SJCRH30 (cell line): ENCODE measurements at regions not wholly inside any gene's neighbourhood (a gene's known extent, or its start where the extent isn't known, plus 50 kb on each side); places are given as distances from the start of the nearest gene placed in this dataset.

Experiments
- DNase-seq, 2 experiments: peaks; one replicate each; pipeline ENCODE4 v3.0.0-alpha.2; 2015 to 2020
- H3K27ac ChIP-seq: fragments of 250-450 bp; sonication (Bioruptor Pico); 2 replicates; pipeline ENCODE4 v1.5.1; 2020; ENCODE audit warnings: mild to moderate bottlenecking, moderate library complexity
- H3K27me3 ChIP-seq: fragments of 250-450 bp; sonication (Bioruptor Pico); 2 replicates; pipeline ENCODE4 v1.5.1; 2020; ENCODE audit warnings: mild to moderate bottlenecking, moderate library complexity
- H3K36me3 ChIP-seq: fragments of 250-450 bp; sonication (Bioruptor Pico); 2 replicates; pipeline ENCODE4 v1.5.1; 2020; ENCODE audit warnings: mild to moderate bottlenecking, moderate library complexity
- H3K4me1 ChIP-seq: fragments of 250-450 bp; sonication (Bioruptor Pico); 2 replicates; pipeline ENCODE4 v1.5.1; 2020; ENCODE audit warnings: mild to moderate bottlenecking, moderate library complexity
- H3K4me3 ChIP-seq: fragments of 250-450 bp; sonication (Bioruptor Pico); 2 replicates; pipeline ENCODE4 v1.5.1; 2020; ENCODE audit warnings: mild to moderate bottlenecking, moderate library complexity
- H3K9me3 ChIP-seq: fragments of 250-450 bp; sonication (Bioruptor Pico); replicated peaks from 2 replicates; pipeline ENCODE4 v1.5.1; 2020; ENCODE audit warnings: mild to moderate bottlenecking, moderate library complexity

- Histone ChIP-seq H3K9me3 (no peaks in the 10 kb centered on the region), H3K27ac (no peak overlapping the region), H3K4me1 (0 out of 2 replicates have a peak, but pooled peaks cover 10% of the 10 kb centered on the region), H3K4me3 (no peak overlapping the region), H3K27me3 (no peaks in the 10 kb centered on the region), H3K36me3 (no peaks in the 10 kb centered on the region)
- no peak for DNase-seq
Observed at GRCh38 chr5:93331241-93331640, 249.8 kb downstream of the NR2F1-AS1 start.

DNA sequence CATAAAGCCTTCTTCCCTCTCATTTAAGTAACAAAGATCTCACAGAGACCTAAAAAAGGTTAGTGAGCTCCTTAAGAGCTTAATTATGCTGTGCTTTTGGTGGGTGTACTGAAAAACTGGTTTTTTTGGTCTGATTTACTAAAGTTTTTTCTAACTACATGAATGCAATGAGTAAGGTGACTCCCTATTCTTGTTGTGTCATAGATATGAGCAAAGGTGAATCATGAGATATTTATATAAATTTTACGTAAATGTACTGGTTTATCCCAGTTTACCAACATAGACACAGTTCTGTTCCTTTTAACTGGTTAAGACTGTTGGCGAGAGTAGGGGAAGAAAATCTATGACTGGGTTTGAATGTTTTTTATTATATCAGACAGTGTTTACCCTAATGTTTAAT is 250.5 kb downstream of the NR2F1-AS1 start:
- Histone ChIP-seq H3K27ac (no peak overlapping the region), H3K4me1 (0 out of 2 replicates have a peak, but pooled peaks cover 10% of the 10 kb centered on the region), H3K9me3 (no peaks in the 10 kb centered on the region), H3K4me3 (no peak overlapping the region), H3K36me3 (no peaks in the 10 kb centered on the region), H3K27me3 (no peaks in the 10 kb centered on the region)
- DNase-seq, result no peak

DNA sequence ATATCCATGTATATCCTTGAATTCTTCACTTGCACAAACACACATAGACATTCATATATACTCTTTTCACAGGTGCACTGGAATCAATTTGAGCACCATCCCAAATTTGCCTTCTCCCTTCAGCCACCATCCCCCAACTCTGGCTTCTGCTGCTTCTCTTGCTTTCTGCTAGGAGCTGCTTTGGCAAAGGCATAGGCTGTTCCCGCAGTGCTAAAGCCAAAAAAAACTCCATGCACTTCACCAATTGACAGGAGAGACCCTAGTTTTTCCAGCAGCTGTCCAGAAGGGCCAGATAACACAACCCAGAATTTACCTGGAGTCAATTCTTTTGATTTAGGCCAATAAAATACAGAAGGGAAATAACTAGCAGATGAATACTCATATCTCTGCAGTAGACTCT is 251.3 kb downstream of the NR2F1-AS1 start:
- Histone ChIP-seq H3K4me1 (0 out of 2 replicates have a peak, but pooled peaks cover 10% of the 10 kb centered on the region), H3K27me3 (no peaks in the 10 kb centered on the region), H3K27ac (no peak overlapping the region), H3K9me3 (no peaks in the 10 kb centered on the region), H3K36me3 (no peaks in the 10 kb centered on the region), H3K4me3 (no peak overlapping the region)
- no peak for DNase-seq

GRCh38 chr5:93328833-93329232 is 252.2 kb downstream of the NR2F1-AS1 start:
- Histone ChIP-seq H3K36me3 (no peaks in the 10 kb centered on the region), H3K27me3 (no peaks in the 10 kb centered on the region), H3K4me1 (0 out of 2 replicates have a peak, but pooled peaks cover 10% of the 10 kb centered on the region), H3K27ac (no peak overlapping the region), H3K9me3 (no peaks in the 10 kb centered on the region), H3K4me3 (no peak overlapping the region)
- no peak for DNase-seq

GRCh38 chr5:93327605-93328004 is 253.4 kb downstream of the NR2F1-AS1 start:
- Histone ChIP-seq H3K27ac (peak overlapping the region; percentile 3; the same call in 1 of the 2 replicates), H3K36me3 (no peaks in the 10 kb centered on the region), H3K4me1 (peaks cover 12% of the 10 kb centered on the region; the same call in 1 of the 2 replicates), H3K27me3 (no peaks in the 10 kb centered on the region), H3K4me3 (no peak overlapping the region), H3K9me3 (no peaks in the 10 kb centered on the region)
- DNase-seq, result peak; percentile 24 to 63

DNA sequence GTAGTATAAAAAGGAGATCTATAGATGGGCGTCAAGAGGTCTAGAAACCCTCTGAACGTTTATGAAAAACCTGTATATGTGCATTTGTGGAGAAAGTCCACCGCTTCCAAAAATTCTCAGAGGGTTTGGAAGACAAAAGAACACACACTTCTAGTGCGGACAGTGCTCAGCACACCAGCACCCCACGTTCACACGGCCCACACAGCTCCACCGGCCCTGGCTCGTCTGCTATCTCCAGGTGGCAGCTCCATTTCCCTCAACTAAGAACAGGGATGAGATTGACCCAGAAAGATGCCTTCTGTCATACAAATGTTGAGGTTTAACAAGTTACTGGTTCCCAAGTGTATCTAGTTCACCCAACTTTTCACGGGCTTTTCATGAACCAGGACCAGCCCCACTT is 255.1 kb downstream of the NR2F1-AS1 start:
- Histone ChIP-seq H3K4me1 (peaks cover 19% of the 10 kb centered on the region; the same call in 1 of the 2 replicates), H3K4me3 (no peak overlapping the region), H3K9me3 (no peaks in the 10 kb centered on the region), H3K36me3 (no peaks in the 10 kb centered on the region), H3K27ac (no peak overlapping the region), H3K27me3 (no peaks in the 10 kb centered on the region)
- no peak for DNase-seq

- DNase-seq, result peak in 1 of 2 experiments; percentile 19
- Histone ChIP-seq H3K9me3 (no peaks in the 10 kb centered on the region), H3K27me3 (no peaks in the 10 kb centered on the region), H3K36me3 (no peaks in the 10 kb centered on the region), H3K4me3 (no peak overlapping the region), H3K27ac (no peak overlapping the region), H3K4me1 (peaks cover 19% of the 10 kb centered on the region; the same call in 1 of the 2 replicates)
Observed at GRCh38 chr5:93322974-93323860, 257.8 kb downstream of the NR2F1-AS1 start.

GRCh38 chr5:93320920-93321445 is 260.0 kb downstream of the NR2F1-AS1 start:
- no peaks in the 10 kb centered on the region for H3K36me3 ChIP-seq
- peak; percentile 18 to 49 for DNase-seq
- no peak overlapping the region for H3K27ac ChIP-seq
- peaks cover 10% of the 10 kb centered on the region; the same call in 1 of the 2 replicates for H3K4me1 ChIP-seq
- H3K9me3 ChIP-seq, result no peaks in the 10 kb centered on the region
- H3K27me3 ChIP-seq, result no peaks in the 10 kb centered on the region
- H3K4me3 ChIP-seq, result no peak overlapping the region

- H3K4me3 ChIP-seq, result no peak overlapping the region
- no peaks in the 10 kb centered on the region for H3K9me3 ChIP-seq
- no peaks in the 10 kb centered on the region for H3K36me3 ChIP-seq
- no peaks in the 10 kb centered on the region for H3K27me3 ChIP-seq
- no peak for DNase-seq
- no peak overlapping the region for H3K27ac ChIP-seq
- no peaks in the 10 kb centered on the region for H3K4me1 ChIP-seq
Observed at GRCh38 chr5:93313672-93314071, 267.3 kb downstream of the NR2F1-AS1 start.

DNA sequence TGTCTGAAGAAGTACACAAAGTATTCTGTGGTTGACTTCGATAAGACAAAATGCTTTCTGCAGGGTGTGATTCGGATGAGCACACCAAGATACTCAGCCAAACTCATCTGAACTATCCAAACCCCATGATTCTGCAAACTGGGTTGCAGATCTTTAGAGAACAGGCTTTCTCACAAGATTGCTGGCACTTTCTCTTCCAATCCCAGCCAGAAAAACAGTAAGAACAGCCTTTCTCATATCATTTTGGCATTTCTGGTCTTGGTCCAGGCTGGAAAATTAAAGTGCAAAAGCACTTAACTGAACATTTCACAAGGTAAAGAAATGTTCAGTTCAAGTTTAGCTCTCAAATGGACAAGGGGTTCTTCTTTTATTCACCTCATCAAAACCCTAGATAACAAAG is 269.1 kb downstream of the NR2F1-AS1 start:
- H3K9me3 ChIP-seq, result no peaks in the 10 kb centered on the region
- H3K27ac ChIP-seq, result no peak overlapping the region
- H3K27me3 ChIP-seq, result no peaks in the 10 kb centered on the region
- H3K4me3 ChIP-seq, result no peak overlapping the region
- DNase-seq, result no peak
- H3K36me3 ChIP-seq, result no peaks in the 10 kb centered on the region
- no peaks in the 10 kb centered on the region for H3K4me1 ChIP-seq

GRCh38 chr5:93307557-93307956 is 273.5 kb downstream of the NR2F1-AS1 start:
- no peak overlapping the region for H3K4me3 ChIP-seq
- H3K27ac ChIP-seq, result no peak overlapping the region
- no peak for DNase-seq

GRCh38 chr5:93305984-93306383 is 275.0 kb downstream of the NR2F1-AS1 start:
- Histone ChIP-seq H3K4me1 (no peaks in the 10 kb centered on the region), H3K9me3 (no peaks in the 10 kb centered on the region), H3K36me3 (no peaks in the 10 kb centered on the region), H3K4me3 (no peak overlapping the region), H3K27ac (no peak overlapping the region), H3K27me3 (no peaks in the 10 kb centered on the region)
- DNase-seq, result peak in 1 of 2 experiments; percentile 13

More at GRCh38 chr5:93307557-93307956, 273.5 kb downstream of the NR2F1-AS1 start:
- H3K36me3 ChIP-seq, result no peaks in the 10 kb centered on the region
- no peaks in the 10 kb centered on the region for H3K4me1 ChIP-seq
- H3K27me3 ChIP-seq, result no peaks in the 10 kb centered on the region
- no peaks in the 10 kb centered on the region for H3K9me3 ChIP-seq

- no peak for DNase-seq
- Histone ChIP-seq H3K27me3 (no peaks in the 10 kb centered on the region), H3K27ac (no peak overlapping the region), H3K9me3 (no peaks in the 10 kb centered on the region), H3K36me3 (no peaks in the 10 kb centered on the region), H3K4me1 (no peaks in the 10 kb centered on the region), H3K4me3 (no peak overlapping the region)
Observed at GRCh38 chr5:93304456-93305250, 276.4 kb downstream of the NR2F1-AS1 start.

- no peak overlapping the region for H3K27ac ChIP-seq
- H3K36me3 ChIP-seq, result no peaks in the 10 kb centered on the region
- no peaks in the 10 kb centered on the region for H3K27me3 ChIP-seq
- H3K4me3 ChIP-seq, result no peak overlapping the region
- no peak for DNase-seq
- no peaks in the 10 kb centered on the region for H3K4me1 ChIP-seq
- no peaks in the 10 kb centered on the region for H3K9me3 ChIP-seq
Observed at GRCh38 chr5:93303291-93303691, 277.7 kb downstream of the NR2F1-AS1 start.

- no peak for DNase-seq
- Histone ChIP-seq H3K4me3 (no peak overlapping the region), H3K36me3 (no peaks in the 10 kb centered on the region), H3K9me3 (no peaks in the 10 kb centered on the region), H3K4me1 (no peaks in the 10 kb centered on the region), H3K27me3 (no peaks in the 10 kb centered on the region), H3K27ac (no peak overlapping the region)
Observed at GRCh38 chr5:93302711-93303110, 278.3 kb downstream of the NR2F1-AS1 start.
